ENCODE measurements at regions not wholly inside any gene's neighbourhood (a gene's known extent, or its start where the extent isn't known, plus 50 kb on each side); places are given as distances from the start of the nearest gene placed in this dataset.
A peak's percentile ranks its signal among the peaks of the same experiment; 100 is the strongest.

DNA sequence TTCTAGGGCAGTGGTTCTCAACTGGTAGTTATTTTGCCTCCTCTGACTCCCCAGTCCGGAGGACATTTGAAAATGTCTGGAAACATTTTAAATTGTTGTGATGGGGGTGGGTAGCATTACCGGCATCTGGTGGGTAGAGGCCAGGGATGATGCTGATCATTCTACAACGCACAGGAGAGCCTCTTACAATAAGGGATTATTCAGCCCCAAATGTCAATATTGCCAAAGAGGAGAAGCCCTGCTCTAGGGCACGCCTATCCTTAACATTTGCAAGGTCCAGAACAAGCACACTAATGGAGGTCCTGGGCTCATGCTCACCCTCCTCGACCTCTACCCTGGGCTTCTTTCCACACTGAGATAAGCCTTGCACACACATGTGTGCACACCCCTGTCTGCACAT is 106.4 kb downstream of the MINAR1 start:
- DNase-seq (ENCODE audit: low read depth in 2 of 2) = no peak
- Histone ChIP-seq H3K36me3 (ENCODE audit: control insufficient read depth, insufficient read depth, low read length) (no peaks in the 10 kb centered on the region), H4K20me1 (ENCODE audit: control insufficient read depth, extremely low read depth, insufficient read depth, low read length) (no peaks in the 10 kb centered on the region), H3K4me2 (ENCODE audit: extremely low read depth, insufficient read depth, low read length) (no peak overlapping the region), H3K27me3 (ENCODE audit: control insufficient read depth, insufficient read depth, low read length) (no peaks in the 10 kb centered on the region), H3K9ac (ENCODE audit: insufficient read depth, low read length) (no peak overlapping the region), H3K79me2 (ENCODE audit: control insufficient read depth, insufficient read depth, low read length) (no peaks in the 10 kb centered on the region), H3K27ac (ENCODE audit: insufficient read depth, low read length) (no peak overlapping the region), H2AFZ (ENCODE audit: low read length) (no peak overlapping the region), H3K4me3 (replicated peaks in 1 of 4; ENCODE audit: control extremely low read depth in 1 of 4, insufficient read depth in 1 of 4, low read depth in 3 of 4, low read length in 4 of 4) (no peak overlapping the region), H3K9me3 (ENCODE audit: control insufficient read depth, insufficient read depth, low read depth, low read length) (no peaks in the 10 kb centered on the region), H3K4me1 (ENCODE audit: control insufficient read depth, extremely low read depth, insufficient read depth, low read length) (no peaks in the 10 kb centered on the region)
- TF ChIP-seq, protein P1, sequence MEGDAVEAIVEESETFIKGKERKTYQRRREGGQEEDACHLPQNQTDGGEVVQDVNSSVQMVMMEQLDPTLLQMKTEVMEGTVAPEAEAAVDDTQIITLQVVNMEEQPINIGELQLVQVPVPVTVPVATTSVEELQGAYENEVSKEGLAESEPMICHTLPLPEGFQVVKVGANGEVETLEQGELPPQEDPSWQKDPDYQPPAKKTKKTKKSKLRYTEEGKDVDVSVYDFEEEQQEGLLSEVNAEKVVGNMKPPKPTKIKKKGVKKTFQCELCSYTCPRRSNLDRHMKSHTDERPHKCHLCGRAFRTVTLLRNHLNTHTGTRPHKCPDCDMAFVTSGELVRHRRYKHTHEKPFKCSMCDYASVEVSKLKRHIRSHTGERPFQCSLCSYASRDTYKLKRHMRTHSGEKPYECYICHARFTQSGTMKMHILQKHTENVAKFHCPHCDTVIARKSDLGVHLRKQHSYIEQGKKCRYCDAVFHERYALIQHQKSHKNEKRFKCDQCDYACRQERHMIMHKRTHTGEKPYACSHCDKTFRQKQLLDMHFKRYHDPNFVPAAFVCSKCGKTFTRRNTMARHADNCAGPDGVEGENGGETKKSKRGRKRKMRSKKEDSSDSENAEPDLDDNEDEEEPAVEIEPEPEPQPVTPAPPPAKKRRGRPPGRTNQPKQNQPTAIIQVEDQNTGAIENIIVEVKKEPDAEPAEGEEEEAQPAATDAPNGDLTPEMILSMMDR (conservative IDR thresholded peaks at IDR 0.05 in 1 of 2, IDR thresholded peaks at IDR 0.05 in 1 of 2; ENCODE audit: low read depth in 1 of 2, low read length in 2 of 2) = no peak
- TF ChIP-seq EZH2 (IDR thresholded peaks at IDR 0.05; ENCODE audit: low read length, missing control alignments) = no peak

DNA sequence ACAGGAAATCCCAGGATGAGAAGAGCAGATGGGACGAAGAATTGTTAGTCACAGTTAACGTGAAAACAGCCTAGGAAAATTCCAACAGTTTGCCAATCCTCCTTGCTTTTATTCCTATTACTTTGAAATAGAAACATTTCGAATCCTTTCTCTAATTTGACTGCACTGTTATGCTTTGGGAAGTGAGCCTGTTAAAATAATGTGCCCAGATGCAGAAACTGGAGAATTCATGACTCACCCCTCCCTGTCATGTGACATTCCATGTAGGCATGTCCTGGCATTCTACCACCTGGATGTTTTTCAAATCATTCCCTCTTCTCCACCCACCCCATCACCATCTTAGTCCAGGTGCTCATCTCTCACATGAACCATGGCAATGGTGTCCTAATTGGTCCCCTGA is 107.3 kb downstream of the MINAR1 start:
- Histone ChIP-seq H4K20me1 (ENCODE audit: control insufficient read depth, extremely low read depth, insufficient read depth, low read length) (no peaks in the 10 kb centered on the region), H3K9me3 (ENCODE audit: control insufficient read depth, insufficient read depth, low read depth, low read length) (no peaks in the 10 kb centered on the region), H3K79me2 (ENCODE audit: control insufficient read depth, insufficient read depth, low read length) (no peaks in the 10 kb centered on the region), H3K36me3 (ENCODE audit: control insufficient read depth, insufficient read depth, low read length) (no peaks in the 10 kb centered on the region), H3K4me2 (ENCODE audit: extremely low read depth, insufficient read depth, low read length) (no peak overlapping the region), H3K4me3 (replicated peaks in 1 of 4; ENCODE audit: control extremely low read depth in 1 of 4, insufficient read depth in 1 of 4, low read depth in 3 of 4, low read length in 4 of 4) (no peak overlapping the region), H2AFZ (ENCODE audit: low read length) (no peak overlapping the region), H3K27me3 (ENCODE audit: control insufficient read depth, insufficient read depth, low read length) (no peaks in the 10 kb centered on the region), H3K27ac (ENCODE audit: insufficient read depth, low read length) (no peak overlapping the region), H3K9ac (ENCODE audit: insufficient read depth, low read length) (no peak overlapping the region), H3K4me1 (ENCODE audit: control insufficient read depth, extremely low read depth, insufficient read depth, low read length) (no peaks in the 10 kb centered on the region)
- peak in 1 of 2 donors; percentile 38 for DNase-seq (ENCODE audit: low read depth in 2 of 2)
- TF ChIP-seq EZH2 (IDR thresholded peaks at IDR 0.05; ENCODE audit: low read length, missing control alignments) = no peak
- TF ChIP-seq, protein P1 (conservative IDR thresholded peaks at IDR 0.05 in 1 of 2, IDR thresholded peaks at IDR 0.05 in 1 of 2; ENCODE audit: low read depth in 1 of 2, low read length in 2 of 2) = no peak

DNA sequence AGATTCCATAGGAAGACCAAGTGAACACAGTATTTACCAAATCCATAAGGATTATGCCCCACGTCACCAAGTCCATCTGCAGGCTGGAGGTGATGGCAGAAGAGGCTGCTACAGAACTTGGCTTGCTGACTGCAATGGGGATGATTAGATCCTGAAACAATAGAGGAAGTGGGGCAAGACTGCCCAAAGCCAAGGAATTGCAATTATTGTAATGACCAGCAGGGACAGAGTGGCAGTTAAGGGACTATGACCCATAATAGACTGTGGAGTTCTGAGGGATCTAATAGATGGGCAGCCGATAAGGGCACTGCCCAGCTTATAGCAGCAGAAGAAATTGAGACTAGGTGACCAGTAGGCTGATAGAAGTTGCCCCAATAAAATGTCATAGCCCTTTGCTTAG is 108.4 kb downstream of the MINAR1 start:
- no peak overlapping the region for H3K27ac ChIP-seq (ENCODE audit: insufficient read depth, low read length)
- no peaks in the 10 kb centered on the region for H3K36me3 ChIP-seq (ENCODE audit: control insufficient read depth, insufficient read depth, low read length)
- no peaks in the 10 kb centered on the region for H4K20me1 ChIP-seq (ENCODE audit: control insufficient read depth, extremely low read depth, insufficient read depth, low read length)
- no peaks in the 10 kb centered on the region for H3K27me3 ChIP-seq (ENCODE audit: control insufficient read depth, insufficient read depth, low read length)
- H3K9me3 ChIP-seq (ENCODE audit: control insufficient read depth, insufficient read depth, low read depth, low read length) = no peaks in the 10 kb centered on the region
- H3K4me3 ChIP-seq (replicated peaks in 1 of 4; ENCODE audit: control extremely low read depth in 1 of 4, insufficient read depth in 1 of 4, low read depth in 3 of 4, low read length in 4 of 4) = no peak overlapping the region
- no peak overlapping the region for H2AFZ ChIP-seq (ENCODE audit: low read length)
- no peak for DNase-seq (ENCODE audit: low read depth in 2 of 2)
- no peak overlapping the region for H3K4me2 ChIP-seq (ENCODE audit: extremely low read depth, insufficient read depth, low read length)
- no peak overlapping the region for H3K9ac ChIP-seq (ENCODE audit: insufficient read depth, low read length)
- TF ChIP-seq EZH2 (IDR thresholded peaks at IDR 0.05; ENCODE audit: low read length, missing control alignments) = no peak
- TF ChIP-seq, protein P1 (conservative IDR thresholded peaks at IDR 0.05 in 1 of 2, IDR thresholded peaks at IDR 0.05 in 1 of 2; ENCODE audit: low read depth in 1 of 2, low read length in 2 of 2) = no peak
- H3K4me1 ChIP-seq (ENCODE audit: control insufficient read depth, extremely low read depth, insufficient read depth, low read length) = no peaks in the 10 kb centered on the region
- H3K79me2 ChIP-seq (ENCODE audit: control insufficient read depth, insufficient read depth, low read length) = no peaks in the 10 kb centered on the region
